ENCODE measurements at regions not wholly inside any gene's neighbourhood (a gene's known extent, or its start where the extent isn't known, plus 50 kb on each side); places are given as distances from the start of the nearest gene placed in this dataset.

DNA sequence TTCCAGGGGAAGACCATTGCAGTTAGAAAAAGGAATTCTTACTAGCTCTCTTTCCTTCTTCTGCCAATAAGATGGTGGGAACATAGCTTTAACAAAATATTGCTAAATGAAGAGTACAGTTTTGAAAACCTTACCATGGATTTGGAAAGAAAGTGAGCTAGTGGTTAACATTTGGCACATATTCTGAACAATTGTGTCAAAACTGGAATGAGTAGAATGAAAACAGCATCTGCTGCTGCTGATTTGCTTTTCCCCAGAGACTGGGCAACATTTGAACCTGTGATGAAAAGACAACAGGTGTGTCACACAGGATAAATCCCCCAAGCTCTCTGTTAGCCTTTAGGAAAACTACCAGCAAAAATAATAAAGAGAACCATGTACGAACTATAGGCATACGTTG is 761.4 kb downstream of the KCNA4 start:
- 87 to 93% methylated on average over 2 of the region's 2 CpGs for WGBS, 2 donors
- no peak for DNase-seq

DNA sequence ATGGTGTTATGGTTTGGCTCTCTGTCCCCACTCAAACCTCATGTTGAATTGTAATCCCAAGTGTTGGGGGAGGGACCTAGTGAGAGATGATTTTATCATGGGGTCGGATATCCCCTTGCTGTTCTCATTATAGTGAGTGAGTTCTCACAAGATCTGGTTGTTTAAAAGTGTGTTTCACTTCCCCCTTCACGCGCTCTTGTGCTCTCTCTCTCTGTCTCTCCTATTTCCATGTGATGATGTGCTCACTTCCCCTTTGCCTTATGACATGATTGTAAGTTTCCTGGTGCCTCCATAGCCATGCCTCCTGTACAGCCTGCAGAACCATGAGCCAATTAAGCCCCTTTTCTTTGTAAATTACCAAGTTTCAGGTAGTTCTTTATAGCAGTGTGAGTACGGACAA is 765.1 kb downstream of the KCNA4 start:
- no peaks in the 10 kb centered on the region for H3K4me1 ChIP-seq (ENCODE audit: control insufficient read depth in 5 of 5, insufficient read depth in 5 of 5, low read length in 5 of 5)
- WGBS, 2 donors, result 69 to 72% methylated on average over 4 of the region's 4 CpGs
- H3K27me3 ChIP-seq (ENCODE audit: control insufficient read depth in 3 of 3, insufficient read depth in 3 of 3, low read length in 2 of 3), result no peaks in the 10 kb centered on the region
- ATAC-seq (ENCODE audit: insufficient read depth, low FRiP score), result no peak
- TF ChIP-seq, protein P1, sequence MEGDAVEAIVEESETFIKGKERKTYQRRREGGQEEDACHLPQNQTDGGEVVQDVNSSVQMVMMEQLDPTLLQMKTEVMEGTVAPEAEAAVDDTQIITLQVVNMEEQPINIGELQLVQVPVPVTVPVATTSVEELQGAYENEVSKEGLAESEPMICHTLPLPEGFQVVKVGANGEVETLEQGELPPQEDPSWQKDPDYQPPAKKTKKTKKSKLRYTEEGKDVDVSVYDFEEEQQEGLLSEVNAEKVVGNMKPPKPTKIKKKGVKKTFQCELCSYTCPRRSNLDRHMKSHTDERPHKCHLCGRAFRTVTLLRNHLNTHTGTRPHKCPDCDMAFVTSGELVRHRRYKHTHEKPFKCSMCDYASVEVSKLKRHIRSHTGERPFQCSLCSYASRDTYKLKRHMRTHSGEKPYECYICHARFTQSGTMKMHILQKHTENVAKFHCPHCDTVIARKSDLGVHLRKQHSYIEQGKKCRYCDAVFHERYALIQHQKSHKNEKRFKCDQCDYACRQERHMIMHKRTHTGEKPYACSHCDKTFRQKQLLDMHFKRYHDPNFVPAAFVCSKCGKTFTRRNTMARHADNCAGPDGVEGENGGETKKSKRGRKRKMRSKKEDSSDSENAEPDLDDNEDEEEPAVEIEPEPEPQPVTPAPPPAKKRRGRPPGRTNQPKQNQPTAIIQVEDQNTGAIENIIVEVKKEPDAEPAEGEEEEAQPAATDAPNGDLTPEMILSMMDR (IDR thresholded peaks at IDR 0.05; ENCODE audit: control extremely low read depth, extremely low read depth), result no peak
- no peaks in the 10 kb centered on the region for H3K36me3 ChIP-seq (ENCODE audit: control insufficient read depth in 4 of 4, insufficient read depth in 4 of 4, low read length in 4 of 4)
- no peak overlapping the region for H3K9ac ChIP-seq (ENCODE audit: insufficient read depth in 1 of 2, low read length in 2 of 2)
- H3K27ac ChIP-seq (ENCODE audit: low read depth in 1 of 2, low read length in 1 of 2), result no peak overlapping the region
- no peak overlapping the region for H3K4me3 ChIP-seq
- DNase-seq, result no peak
- H3K9me3 ChIP-seq (ENCODE audit: control insufficient read depth in 4 of 4, insufficient read depth in 3 of 4, low read length in 3 of 4), result no peaks in the 10 kb centered on the region

More for the DNA sequence above, 761.4 kb downstream of the KCNA4 start:
- Histone ChIP-seq H3K4me1 (ENCODE audit: control insufficient read depth in 5 of 5, insufficient read depth in 5 of 5, low read length in 5 of 5) (no peaks in the 10 kb centered on the region), H3K4me3 (no peak overlapping the region), H3K27ac (ENCODE audit: low read depth in 1 of 2, low read length in 1 of 2) (no peak overlapping the region), H3K36me3 (ENCODE audit: control insufficient read depth in 4 of 4, insufficient read depth in 4 of 4, low read length in 4 of 4) (no peaks in the 10 kb centered on the region), H3K9me3 (ENCODE audit: control insufficient read depth in 4 of 4, insufficient read depth in 3 of 4, low read length in 3 of 4) (no peaks in the 10 kb centered on the region), H3K27me3 (ENCODE audit: control insufficient read depth in 3 of 3, insufficient read depth in 3 of 3, low read length in 2 of 3) (no peaks in the 10 kb centered on the region), H3K9ac (ENCODE audit: insufficient read depth in 1 of 2, low read length in 2 of 2) (no peak overlapping the region)
- no peak for ATAC-seq (ENCODE audit: insufficient read depth, low FRiP score)
- TF ChIP-seq, protein P1 (IDR thresholded peaks at IDR 0.05; ENCODE audit: control extremely low read depth, extremely low read depth), result no peak

DNA sequence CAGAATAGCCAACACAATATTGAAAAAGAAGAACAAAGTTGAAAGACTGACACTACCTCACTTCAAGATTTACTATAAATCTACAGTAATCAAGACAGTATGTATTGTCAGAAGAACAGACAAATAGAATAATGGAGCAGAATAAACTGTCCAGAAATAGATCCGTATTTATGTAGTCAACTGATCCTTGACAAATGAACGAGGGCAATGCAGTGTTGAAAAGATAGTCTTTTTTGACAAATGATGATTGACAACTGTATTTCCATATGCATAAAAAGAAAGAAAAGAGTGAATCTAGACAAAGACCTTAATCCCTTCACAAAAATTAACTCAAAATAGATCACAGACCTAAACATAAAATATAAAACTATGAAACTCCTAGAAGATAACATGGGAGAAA is 767.1 kb downstream of the KCNA4 start:
- no peak overlapping the region for H3K27ac ChIP-seq (ENCODE audit: low read depth in 1 of 2, low read length in 1 of 2)
- TF ChIP-seq, protein P1 (IDR thresholded peaks at IDR 0.05; ENCODE audit: control extremely low read depth, extremely low read depth), result no peak
- H3K9me3 ChIP-seq (ENCODE audit: control insufficient read depth in 4 of 4, insufficient read depth in 3 of 4, low read length in 3 of 4), result no peaks in the 10 kb centered on the region
- H3K4me3 ChIP-seq, result no peak overlapping the region
- no peaks in the 10 kb centered on the region for H3K4me1 ChIP-seq (ENCODE audit: control insufficient read depth in 5 of 5, insufficient read depth in 5 of 5, low read length in 5 of 5)
- 84 to 85% methylated on average over 2 of the region's 2 CpGs for WGBS, 2 donors
- DNase-seq (no peak), ATAC-seq (ENCODE audit: insufficient read depth, low FRiP score) (no peak)
- H3K36me3 ChIP-seq (ENCODE audit: control insufficient read depth in 4 of 4, insufficient read depth in 4 of 4, low read length in 4 of 4), result no peaks in the 10 kb centered on the region
- H3K9ac ChIP-seq (ENCODE audit: insufficient read depth in 1 of 2, low read length in 2 of 2), result no peak overlapping the region
- H3K27me3 ChIP-seq (ENCODE audit: control insufficient read depth in 3 of 3, insufficient read depth in 3 of 3, low read length in 2 of 3), result no peaks in the 10 kb centered on the region

DNA sequence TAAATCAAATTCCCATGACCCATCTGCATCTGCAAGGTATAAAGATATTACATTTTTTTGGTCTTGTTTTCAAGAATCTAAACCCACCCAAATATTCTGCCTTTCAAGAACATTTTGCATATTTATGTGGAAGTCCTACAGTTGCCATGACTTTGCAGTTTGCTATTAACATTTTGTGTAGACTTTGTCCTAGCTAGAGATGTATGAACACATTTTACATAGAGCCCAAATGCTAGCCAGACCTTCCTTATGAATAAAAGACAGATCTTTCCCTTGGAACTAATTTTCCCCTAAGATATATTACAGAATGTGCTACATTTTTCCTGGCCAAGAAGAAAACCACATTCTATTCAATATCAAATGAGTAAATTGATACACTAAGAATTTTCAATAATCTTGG is 772.5 kb downstream of the KCNA4 start:
- Histone ChIP-seq H3K27me3 (ENCODE audit: control insufficient read depth in 3 of 3, insufficient read depth in 3 of 3, low read length in 2 of 3) (no peaks in the 10 kb centered on the region), H3K9me3 (ENCODE audit: control insufficient read depth in 4 of 4, insufficient read depth in 3 of 4, low read length in 3 of 4) (peaks cover 0 to 3% (median 1%) of the 10 kb centered on the region in 4 donors), H3K4me3 (no peak overlapping the region), H3K27ac (ENCODE audit: low read depth in 1 of 2, low read length in 1 of 2) (no peak overlapping the region), H3K9ac (ENCODE audit: insufficient read depth in 1 of 2, low read length in 2 of 2) (no peak overlapping the region), H3K36me3 (ENCODE audit: control insufficient read depth in 4 of 4, insufficient read depth in 4 of 4, low read length in 4 of 4) (no peaks in the 10 kb centered on the region), H3K4me1 (ENCODE audit: control insufficient read depth in 5 of 5, insufficient read depth in 5 of 5, low read length in 5 of 5) (no peaks in the 10 kb centered on the region)
- no peak for ATAC-seq (ENCODE audit: insufficient read depth, low FRiP score)
- TF ChIP-seq, protein P1 (IDR thresholded peaks at IDR 0.05; ENCODE audit: control extremely low read depth, extremely low read depth), result no peak
- DNase-seq, result no peak

All from lung (tissue), 11 donors.